Tibial nerve (tissue), 3 donors: ENCODE measurements at regions not wholly inside any gene's neighbourhood (a gene's known extent, or its start where the extent isn't known, plus 50 kb on each side); places are given as distances from the start of the nearest gene placed in this dataset.

Source experiments
- POLR2A ChIP-seq, 2 donors: fragments of 450-650 bp; IDR thresholded peaks; one replicate each; pipeline ENCODE4 v1.6.1; 2017; ENCODE audit warnings: antibody characterized with exemption in 2 of 2, mild to moderate bottlenecking in 2 of 2, moderate library complexity in 2 of 2
- TF ChIP-seq, protein P1 (sequence below), 5 experiments: fragments of 200-600 bp in 3 of 5; fragments of 450-650 bp in 2 of 5; sonication (generic) in 3 of 5; IDR thresholded peaks; one replicate each; pipeline ENCODE4 v1.5.1; 2016 to 2019; ENCODE audit warnings: antibody characterized with exemption in 5 of 5, mild to moderate bottlenecking in 3 of 5, moderate library complexity in 2 of 5

DNA sequence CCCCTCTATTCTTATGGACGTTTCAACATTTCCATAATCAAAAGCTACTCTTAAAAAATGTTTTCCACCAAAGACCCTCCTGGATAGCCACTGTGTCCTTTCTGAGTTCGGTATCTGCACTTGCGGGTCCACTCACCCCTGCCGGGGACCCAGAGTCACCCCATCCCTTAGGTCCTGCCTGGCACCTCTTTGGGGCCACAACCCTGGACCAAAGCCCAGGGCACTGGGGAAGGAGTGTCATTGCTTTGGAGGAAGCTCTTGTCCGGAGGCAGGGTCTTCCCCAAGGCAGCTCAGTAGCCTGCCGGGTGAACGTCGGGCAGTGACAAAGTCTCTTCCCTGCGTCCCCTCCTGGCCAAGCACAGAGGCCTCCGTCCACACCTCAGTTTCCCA is 129.6 kb downstream of the RFLNA start:
- TF ChIP-seq POLR2A (IDR thresholded peaks at IDR 0.05) = no peak
- TF ChIP-seq, protein P1, sequence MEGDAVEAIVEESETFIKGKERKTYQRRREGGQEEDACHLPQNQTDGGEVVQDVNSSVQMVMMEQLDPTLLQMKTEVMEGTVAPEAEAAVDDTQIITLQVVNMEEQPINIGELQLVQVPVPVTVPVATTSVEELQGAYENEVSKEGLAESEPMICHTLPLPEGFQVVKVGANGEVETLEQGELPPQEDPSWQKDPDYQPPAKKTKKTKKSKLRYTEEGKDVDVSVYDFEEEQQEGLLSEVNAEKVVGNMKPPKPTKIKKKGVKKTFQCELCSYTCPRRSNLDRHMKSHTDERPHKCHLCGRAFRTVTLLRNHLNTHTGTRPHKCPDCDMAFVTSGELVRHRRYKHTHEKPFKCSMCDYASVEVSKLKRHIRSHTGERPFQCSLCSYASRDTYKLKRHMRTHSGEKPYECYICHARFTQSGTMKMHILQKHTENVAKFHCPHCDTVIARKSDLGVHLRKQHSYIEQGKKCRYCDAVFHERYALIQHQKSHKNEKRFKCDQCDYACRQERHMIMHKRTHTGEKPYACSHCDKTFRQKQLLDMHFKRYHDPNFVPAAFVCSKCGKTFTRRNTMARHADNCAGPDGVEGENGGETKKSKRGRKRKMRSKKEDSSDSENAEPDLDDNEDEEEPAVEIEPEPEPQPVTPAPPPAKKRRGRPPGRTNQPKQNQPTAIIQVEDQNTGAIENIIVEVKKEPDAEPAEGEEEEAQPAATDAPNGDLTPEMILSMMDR (IDR thresholded peaks at IDR 0.05) = no peak
